HepG2 (cell line): ENCODE measurements at regions not wholly inside any gene's neighbourhood (a gene's known extent, or its start where the extent isn't known, plus 50 kb on each side); places are given as distances from the start of the nearest gene placed in this dataset.

ENCODE experiments used
- ATAC-seq: fragments of 200-7000 bp; cut with Tn5 transposase; 3 replicates; pipeline ENCODE4 v1.9.1; 2020; ENCODE audit warnings: mild to moderate bottlenecking, moderate library complexity
- BruUV-seq: library from RNA; stranded (reverse); fragments of 400-500 nt; replicated peaks from 2 replicates; lab custom pipeline; 2021; lab: Mats Ljungman, UMichigan
- CTCF ChIA-PET: fragments of 300-600 bp; formaldehyde crosslinking; extraction: SDS; loops from one replicate; lab custom pipeline; 2021; ENCODE audit warnings: low total read pairs, inconsistent platforms, low intra/inter-chr PET ratio; lab: Yijun Ruan, JAX
- POLR2A ChIA-PET: fragments of 350-600 bp; sonication (Branson Sonifier 250); formaldehyde crosslinking; loops from one replicate; lab custom pipeline; 2020; ENCODE audit warnings: antibody characterized with exemption, inconsistent platforms; lab: Yijun Ruan, JAX
- DNase-seq: peaks from one replicate; pipeline ENCODE4 v3.0.0-alpha.2; 2015; ENCODE audit warnings: low spot score
- FAIRE-seq: peaks from 3 replicates; lab custom pipeline; 2011; peaks lifted over from hg19 to GRCh38; lab: Jason Lieb, UNC
- H2AFZ ChIP-seq: one replicate; pipeline ENCODE4 v1.6.1; 2011; ENCODE audit warnings: low read length, inconsistent platforms
- H3K27ac ChIP-seq: fragments of 300-600 bp; 3 replicates; pipeline ENCODE4 v1.8.0; 2011; ENCODE audit warnings: mixed run types, mild to moderate bottlenecking, mixed read lengths, low read length, inconsistent platforms; ENCODE audit not compliant: insufficient read depth; ENCODE audit errors: extremely low read length
- H3K27me3 ChIP-seq, 2 experiments: fragments of 200-600 bp in 1 of 2; 2 replicates in 1 of 2; 3 replicates in 1 of 2; pipeline versions ENCODE4 v1.6.0 to v1.8.0; 2011; ENCODE audit warnings: low read length in 2 of 2, mild to moderate bottlenecking in 2 of 2, moderate library complexity in 2 of 2, inconsistent platforms in 1 of 2; ENCODE audit not compliant: insufficient read depth in 2 of 2, control insufficient read depth in 1 of 2
- H3K36me3 ChIP-seq, 2 experiments: fragments of 200-600 bp in 1 of 2; replicated peaks in 1 of 2; 2 replicates in 1 of 2; 3 replicates in 1 of 2; pipeline versions ENCODE4 v1.5.1 to v1.8.0; 2011; ENCODE audit warnings: low read length in 2 of 2, inconsistent platforms in 1 of 2; ENCODE audit not compliant: insufficient read depth in 2 of 2, control insufficient read depth in 1 of 2
- H3K4me1 ChIP-seq: 2 replicates; pipeline ENCODE4 v1.5.1; 2012; ENCODE audit warnings: low read length, inconsistent platforms; ENCODE audit not compliant: insufficient read depth
- H3K4me2 ChIP-seq: 2 replicates; pipeline ENCODE4 v1.6.0; 2011; ENCODE audit warnings: low read depth, low read length, inconsistent platforms
- H3K4me3 ChIP-seq, 3 experiments: fragments of 200-600 bp in 1 of 3; sonication (generic), shearing (Covaris generic) in 1 of 3; replicated peaks in 1 of 3; 2 replicates each; pipeline ENCODE4 v1.5.1; 2011 to 2016; ENCODE audit warnings: low read length in 3 of 3, inconsistent platforms in 2 of 3, low read depth in 2 of 3, mild to moderate bottlenecking in 2 of 3, control low read depth in 1 of 3, mixed read lengths in 1 of 3; ENCODE audit not compliant: insufficient read depth in 1 of 3
- H3K79me2 ChIP-seq: one replicate; pipeline ENCODE4 v1.6.1; 2011; ENCODE audit warnings: low read length, inconsistent platforms; ENCODE audit not compliant: insufficient read depth
- H3K9ac ChIP-seq: 2 replicates; pipeline ENCODE4 v1.6.0; 2011; ENCODE audit warnings: mild to moderate bottlenecking, low read depth, low read length, inconsistent platforms; ENCODE audit not compliant: insufficient read depth
- H3K9me3 ChIP-seq: 2 replicates; pipeline ENCODE4 v1.5.1; 2012; ENCODE audit warnings: mild to moderate bottlenecking, low read length
- H4K20me1 ChIP-seq: 2 replicates; pipeline ENCODE4 v1.6.0; 2011; ENCODE audit warnings: inconsistent platforms, mild to moderate bottlenecking, low read length, moderate library complexity; ENCODE audit not compliant: insufficient read depth
- BRF2 ChIP-seq: sonication (generic); formaldehyde crosslinking; IDR thresholded peaks from 2 replicates; pipeline ENCODE4 v1.8.1; 2022; ENCODE audit warnings: mild to moderate bottlenecking, missing genetic modification reagents
- GRHL1 ChIP-seq: sonication (generic); formaldehyde crosslinking; conservative IDR thresholded peaks from 2 replicates; pipeline ENCODE4 v1.8.0; 2022; ENCODE audit warnings: missing genetic modification reagents
- KMT2B ChIP-seq: IDR thresholded peaks from 2 replicates; pipeline ENCODE4 v1.6.1; 2016; ENCODE audit warnings: missing genetic modification reagents, missing compliant biosample characterization
- MLX ChIP-seq: IDR thresholded peaks from 2 replicates; pipeline ENCODE4 v1.6.1; 2016
- PLRG1 ChIP-seq: fragments of 450-650 bp; conservative IDR thresholded peaks from 2 replicates; pipeline ENCODE4 v1.6.1; 2016
- RBM22 ChIP-seq: fragments of 200-400 bp; formaldehyde crosslinking; optimal IDR thresholded peaks from 2 replicates; pipeline ENCODE3; 2017; ENCODE audit warnings: mild to moderate bottlenecking, low read length, moderate library complexity
- SAP130 ChIP-seq: IDR thresholded peaks from 2 replicates; pipeline ENCODE4 v1.6.1; 2016; ENCODE audit warnings: low read depth
- SNAI1 ChIP-seq: sonication (generic); formaldehyde crosslinking; IDR thresholded peaks from 2 replicates; pipeline ENCODE4 v1.5.0; 2020; ENCODE audit warnings: mild to moderate bottlenecking, missing genetic modification reagents, borderline replicate concordance
- SNAPC2 ChIP-seq: sonication (generic); formaldehyde crosslinking; IDR thresholded peaks from 2 replicates; pipeline ENCODE4 v1.8.1; 2022; ENCODE audit warnings: mild to moderate bottlenecking, missing genetic modification reagents
- THAP8 ChIP-seq: sonication (generic); formaldehyde crosslinking; IDR thresholded peaks from 2 replicates; pipeline ENCODE4 v1.5.1; 2020; ENCODE audit warnings: missing genetic modification reagents, mild to moderate bottlenecking, borderline replicate concordance
- ZBTB26 ChIP-seq: IDR thresholded peaks from 2 replicates; pipeline ENCODE4 v1.6.1; 2016; ENCODE audit warnings: missing compliant biosample characterization, missing genetic modification reagents, borderline replicate concordance
- ZNF382 ChIP-seq: sonication (generic); formaldehyde crosslinking; IDR thresholded peaks from 2 replicates; pipeline ENCODE4 v1.5.0; 2020; ENCODE audit warnings: missing genetic modification reagents, mild to moderate bottlenecking, borderline replicate concordance
- ZNF460 ChIP-seq: sonication (generic); formaldehyde crosslinking; IDR thresholded peaks from 2 replicates; pipeline ENCODE4 v1.5.1; 2020; ENCODE audit warnings: missing genetic modification reagents, mild to moderate bottlenecking, borderline replicate concordance
- ZNF674 ChIP-seq: sonication (generic); formaldehyde crosslinking; IDR thresholded peaks from 2 replicates; pipeline ENCODE4 v1.5.0; 2020; ENCODE audit warnings: low read depth, mild to moderate bottlenecking, missing genetic modification reagents
- ZNF687 ChIP-seq: sonication (generic); formaldehyde crosslinking; IDR thresholded peaks from 2 replicates; pipeline ENCODE4 v1.5.1; 2020; ENCODE audit warnings: mild to moderate bottlenecking, missing genetic modification reagents, moderate library complexity
- WGBS: methylation state at CpG from one replicate; pipeline ENCODE4 v1.1.6; 2017; ENCODE audit warnings: low lambda C conversion rate; 5-methylcytosine and 5-hydroxymethylcytosine counted together
- in situ Hi-C: cut with HindIII; loops from 2 replicates; pipeline ENCODE4 v1.10.0; 2017; ENCODE audit warnings: low pct_unique_long_range_greater_than_20kb; ENCODE audit not compliant: extremely low pct_ligation_motif_present
- intact Hi-C: fragments of 100-400 bp; cut with micrococcal nuclease; formaldehyde crosslinking; loops from one replicate; pipeline ENCODE4 v1.10.0; 2022; ENCODE audit not compliant: unreplicated experiment

- H3K27ac ChIP-seq: no peak overlapping the region
- 13% methylated on average over 5 of the region's 5 CpGs for WGBS
- DNase-seq (no peak), ATAC-seq (no peak), FAIRE-seq (no peak)
- H4K20me1 ChIP-seq: no peaks in the 10 kb centered on the region
- no peaks in the 10 kb centered on the region for H3K9me3 ChIP-seq
- no TSS peak for BruUV-seq
- no peak overlapping the region for H3K4me2 ChIP-seq
- no peak overlapping the region for H2AFZ ChIP-seq
- no peak overlapping the region for H3K9ac ChIP-seq
- H3K36me3 ChIP-seq: no peaks in the 10 kb centered on the region
- no peaks in the 10 kb centered on the region for H3K79me2 ChIP-seq
- H3K4me3 ChIP-seq: no peak overlapping the region
- CTCF ChIA-PET: no interaction called here
- TF ChIP-seq RBM22: no peak
- TF ChIP-seq MLX: no peak
- TF ChIP-seq SNAI1: no peak
- TF ChIP-seq BRF2: no peak
- no peak for TF ChIP-seq THAP8 (CRISPR knock-in tag)
- no peak for TF ChIP-seq SNAPC2 (CRISPR knock-in tag)
- TF ChIP-seq ZNF382 (CRISPR knock-in tag): no peak
- no peak for TF ChIP-seq PLRG1
- no peak for TF ChIP-seq SAP130 (CRISPR knock-in tag)
- no peak for TF ChIP-seq GRHL1
- TF ChIP-seq ZNF687 (CRISPR knock-in tag): no peak
- no peak for TF ChIP-seq KMT2B
- no peak for TF ChIP-seq ZBTB26 (CRISPR knock-in tag)
- no peak for TF ChIP-seq ZNF674 (CRISPR knock-in tag)
- no peak for TF ChIP-seq ZNF460 (CRISPR knock-in tag)
- TF ChIP-seq, all 625 proteins: peak for 0
- in situ Hi-C loops: no loop called here
- POLR2A ChIA-PET: no interaction called here
- H3K4me1 ChIP-seq: peaks cover 33% of the 10 kb centered on the region
- peaks cover 0 to 2% of the 10 kb centered on the region in 2 experiments; a peak in 1 of 5 replicates for H3K27me3 ChIP-seq
- intact Hi-C loops: no loop called here
Measured at GRCh38 chr13:73138276-73138637, 79.5 kb downstream of the KLF5 start.
